Left renal cortex interstitium (tissue), 4 donors: ENCODE measurements at regions not wholly inside any gene's neighbourhood (a gene's known extent, or its start where the extent isn't known, plus 50 kb on each side); places are given as distances from the start of the nearest gene placed in this dataset.
"Not testable (repeated sequence)": the region's sequence is repeated elsewhere in the genome, so short reads cannot be mapped to it uniquely, and the experiment has no call there.

Experiments
- DNase-seq, 4 donors: peaks; one replicate each; pipeline ENCODE4 v3.0.0-alpha.2; 2013; ENCODE audit warnings: low read depth in 4 of 4, low spot score in 2 of 4, missing footprints in 1 of 4

DNA sequence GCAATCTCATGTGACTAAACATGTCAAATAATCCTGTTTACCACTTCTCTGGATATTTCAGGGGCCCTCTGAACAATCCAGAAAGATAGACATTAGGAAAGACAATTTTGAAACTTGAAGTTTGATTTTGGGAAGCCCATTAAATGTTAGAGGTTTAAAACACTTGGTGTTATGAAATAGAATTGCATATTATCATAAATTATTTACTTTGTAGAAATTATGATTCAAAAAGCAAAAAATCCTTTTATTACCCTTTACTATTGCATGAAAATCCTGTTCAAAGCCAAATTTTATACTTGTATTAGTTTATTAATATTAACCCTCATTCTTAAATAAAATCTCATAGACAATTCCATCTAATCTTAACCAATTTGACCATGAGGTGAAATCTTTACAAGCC lies 1091.5 kb upstream of the ALCAM start:
- no peak for DNase-seq

DNA sequence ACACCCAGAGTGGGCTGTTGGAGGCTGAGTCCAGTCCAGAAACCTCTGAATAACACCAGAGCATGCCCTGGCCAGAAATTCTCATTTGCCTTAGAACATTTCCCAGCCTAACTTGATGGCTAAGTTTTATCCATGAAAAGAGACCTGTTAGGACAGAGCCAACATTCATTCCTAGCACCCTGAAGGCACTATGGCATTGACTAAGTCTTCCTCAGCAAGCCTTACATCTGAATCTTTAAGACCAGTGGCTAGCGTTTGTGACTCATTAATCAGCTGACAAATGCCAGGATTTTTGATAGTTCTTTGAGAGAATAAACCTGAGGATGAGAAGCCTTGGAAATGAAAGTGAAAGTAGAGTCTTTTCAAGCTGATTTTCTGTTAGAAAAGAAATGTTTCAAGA lies 1087.1 kb upstream of the ALCAM start:
- no peak for DNase-seq

DNA sequence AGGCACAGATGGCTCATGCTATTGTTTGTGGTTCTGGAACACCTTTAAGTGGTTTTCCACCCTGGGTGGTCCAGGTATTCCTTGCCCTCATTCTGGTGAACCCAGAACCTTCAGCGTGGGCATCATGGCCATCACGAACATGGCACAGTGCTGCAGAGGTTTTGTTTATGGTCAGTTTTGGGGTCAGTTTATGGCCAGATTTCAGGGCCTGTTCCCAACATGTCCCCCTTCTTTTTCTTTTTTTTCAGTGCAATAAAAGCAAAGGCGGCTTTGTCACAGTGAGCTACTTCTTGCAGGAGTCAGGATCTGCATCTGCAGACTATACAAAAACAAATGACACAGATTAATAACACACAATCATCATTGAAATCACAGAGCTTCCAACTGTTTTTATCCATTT lies 1085.0 kb upstream of the ALCAM start:
- no peak for DNase-seq

DNA sequence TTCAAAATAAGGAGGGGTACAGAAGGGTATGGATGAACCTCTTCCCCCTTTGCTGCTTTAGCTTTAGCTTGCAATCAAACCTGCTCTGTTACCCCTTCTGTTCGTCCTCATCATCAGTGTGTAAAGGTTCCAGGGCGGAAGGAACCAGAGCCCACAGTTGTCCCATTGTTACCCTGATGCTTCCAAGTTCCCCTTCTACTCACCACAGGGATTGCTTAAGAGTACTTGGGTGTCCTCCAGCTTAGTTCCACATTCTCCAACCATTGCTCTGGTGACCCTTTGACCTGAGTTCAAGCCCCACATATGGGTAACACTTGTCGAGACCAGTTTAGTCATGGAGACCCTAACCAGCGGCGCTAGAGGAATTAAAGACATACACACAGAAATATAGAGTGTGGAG lies 1080.1 kb upstream of the ALCAM start:
- no peak for DNase-seq

DNA sequence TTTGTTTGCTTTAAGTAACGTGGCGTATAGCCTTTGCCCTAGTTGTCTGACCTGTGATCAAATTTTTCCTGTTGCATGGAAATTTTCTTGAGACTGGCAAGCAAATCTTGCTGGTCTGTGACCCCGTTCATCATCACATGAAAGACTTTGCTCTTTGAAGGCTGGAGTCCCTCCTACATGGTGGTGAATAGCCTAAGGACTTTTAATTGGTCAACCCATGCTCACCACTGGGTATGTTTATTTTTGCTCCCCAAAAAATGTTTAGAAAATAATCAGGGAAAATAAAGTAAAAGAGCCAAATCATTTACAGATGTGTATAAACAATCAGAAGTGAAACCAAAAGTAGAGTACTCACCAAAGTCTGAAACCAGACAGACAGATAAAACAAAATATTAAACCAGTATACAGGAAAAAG lies 1075.3 kb upstream of the ALCAM start:
- no peak for DNase-seq

DNA sequence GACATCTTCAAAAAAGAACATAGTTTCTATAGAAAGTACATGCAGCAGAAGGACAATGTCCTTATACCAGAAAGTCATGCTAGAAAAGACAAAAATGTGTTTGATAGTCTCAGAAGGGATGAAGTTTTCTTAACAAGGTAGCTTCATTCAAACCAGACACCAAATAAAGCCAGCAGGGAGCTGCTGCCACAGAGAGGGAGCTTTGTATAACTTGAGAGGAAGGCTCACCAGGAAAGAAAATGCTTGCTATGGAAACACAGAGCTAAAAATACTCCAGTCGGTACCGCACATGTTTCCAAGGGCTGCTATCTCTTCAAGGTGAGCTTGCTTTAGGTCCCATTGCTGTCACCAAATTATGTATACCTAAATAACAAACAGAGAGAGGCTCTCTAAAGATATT lies 1074.8 kb upstream of the ALCAM start:
- no peak for DNase-seq

DNA sequence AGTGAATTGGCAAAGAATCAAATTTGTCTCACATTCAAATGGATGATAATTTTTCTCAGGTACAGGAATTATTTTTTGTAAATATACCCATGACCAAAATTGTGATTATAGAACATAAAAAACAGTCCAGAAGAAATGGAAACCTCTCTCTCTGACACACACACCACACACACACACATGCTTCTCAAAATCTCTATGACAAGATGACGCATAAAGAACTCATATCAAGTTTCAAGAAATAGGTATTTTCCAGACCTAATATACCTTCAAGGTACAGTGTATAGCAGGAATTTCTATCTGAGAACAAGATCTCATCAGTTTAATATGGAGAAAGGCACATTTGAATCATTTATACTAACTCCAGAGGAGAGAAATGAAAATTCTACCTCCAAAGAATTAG lies 1069.1 kb upstream of the ALCAM start:
- no peak for DNase-seq

DNA sequence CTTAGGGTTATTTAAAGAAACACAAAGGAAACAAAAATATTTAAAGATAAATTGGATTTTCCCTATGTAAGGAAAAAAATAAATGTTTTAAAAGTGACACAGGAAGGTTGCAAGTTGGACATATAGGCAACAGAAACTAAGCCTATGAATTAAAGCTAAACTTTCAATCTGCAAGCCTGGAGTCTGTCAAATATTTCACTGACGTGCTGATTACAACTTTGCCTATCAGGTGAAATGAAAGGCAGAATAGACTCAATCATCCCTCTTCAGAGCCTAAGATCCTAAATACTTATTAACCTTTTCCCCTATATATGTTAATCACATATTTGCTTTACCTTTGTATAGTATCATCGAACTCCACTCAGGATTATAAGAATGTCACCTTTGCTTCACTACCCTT lies 1068.0 kb upstream of the ALCAM start:
- DNase-seq, result no peak

DNA sequence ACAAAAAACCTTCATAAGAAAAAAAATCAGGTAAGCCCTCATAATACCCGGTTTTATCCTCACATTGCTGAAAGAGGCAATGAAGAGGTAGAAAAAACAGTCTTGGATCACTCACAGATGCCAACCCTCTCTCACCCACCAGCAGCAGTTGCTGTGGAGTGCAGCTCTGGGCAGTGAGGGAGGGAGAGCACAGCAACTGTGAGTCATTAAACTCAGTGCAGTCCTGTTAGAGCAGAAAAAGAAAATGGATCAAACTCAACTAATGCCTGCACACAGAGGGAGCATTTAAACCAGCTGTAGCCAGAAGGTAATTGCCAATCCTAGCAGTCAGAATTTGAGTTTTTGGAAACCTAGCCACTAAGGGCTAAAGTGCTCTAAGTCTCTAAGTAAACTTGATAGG lies 1050.6 kb upstream of the ALCAM start:
- no peak for DNase-seq

DNA sequence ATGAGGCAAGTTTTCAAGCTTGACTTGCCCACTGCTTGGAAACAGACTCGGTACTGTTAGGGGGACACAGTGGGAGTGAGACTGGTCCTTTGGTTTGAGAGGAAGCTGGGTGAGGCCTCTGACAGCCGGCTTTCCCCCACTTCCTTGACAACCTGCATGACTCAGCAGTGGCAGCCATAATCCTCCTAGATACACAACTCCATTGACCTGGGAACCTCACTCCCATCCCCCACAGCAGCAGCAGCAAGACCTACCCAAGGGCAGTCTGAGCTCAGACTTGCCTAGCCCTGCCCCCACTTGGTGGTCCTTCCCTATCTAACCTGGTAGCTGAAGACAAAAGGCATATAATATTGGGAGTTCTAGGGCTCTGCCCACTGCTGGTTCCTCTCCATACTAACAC lies 1043.5 kb upstream of the ALCAM start:
- DNase-seq, result no peak

DNA sequence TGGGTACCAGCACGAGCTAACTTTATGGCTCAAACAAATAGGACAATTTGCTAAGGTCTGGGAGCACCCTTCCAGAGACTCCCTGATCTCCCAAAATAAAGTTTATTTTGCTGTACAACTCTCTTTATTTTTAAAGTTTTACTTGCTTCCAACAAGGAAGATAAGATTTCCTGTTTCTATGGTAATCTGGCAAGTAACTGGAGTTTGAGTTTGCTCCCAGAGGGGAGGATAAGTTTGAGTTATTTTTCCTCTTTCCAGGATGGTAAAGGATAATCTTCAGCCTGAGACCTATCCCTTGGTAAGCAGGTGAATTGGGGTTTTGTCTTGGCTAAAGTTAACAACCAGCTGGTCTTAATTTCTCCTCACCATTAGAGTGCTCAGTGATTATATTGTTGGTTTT lies 1019.4 kb upstream of the ALCAM start:
- DNase-seq, result no peak

DNA sequence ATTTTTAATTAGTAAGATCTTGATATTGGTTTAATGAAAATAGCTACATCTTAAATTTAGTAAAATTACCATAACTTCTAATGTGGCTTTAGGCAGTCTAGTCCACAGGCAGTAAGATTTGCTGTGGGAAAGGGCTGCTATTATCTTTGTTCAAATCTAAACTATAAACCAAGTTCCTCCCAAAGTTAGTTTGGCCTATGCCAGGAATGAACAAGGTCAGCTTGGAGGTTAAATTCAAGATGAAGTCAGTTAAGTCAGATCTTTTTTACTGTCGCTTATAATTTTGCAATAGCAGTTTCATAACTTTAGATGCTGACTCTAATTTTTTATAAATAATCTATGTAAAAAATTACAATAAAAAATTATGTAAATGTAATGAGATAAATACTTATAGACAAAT lies 1016.9 kb upstream of the ALCAM start:
- DNase-seq, result no peak

DNA sequence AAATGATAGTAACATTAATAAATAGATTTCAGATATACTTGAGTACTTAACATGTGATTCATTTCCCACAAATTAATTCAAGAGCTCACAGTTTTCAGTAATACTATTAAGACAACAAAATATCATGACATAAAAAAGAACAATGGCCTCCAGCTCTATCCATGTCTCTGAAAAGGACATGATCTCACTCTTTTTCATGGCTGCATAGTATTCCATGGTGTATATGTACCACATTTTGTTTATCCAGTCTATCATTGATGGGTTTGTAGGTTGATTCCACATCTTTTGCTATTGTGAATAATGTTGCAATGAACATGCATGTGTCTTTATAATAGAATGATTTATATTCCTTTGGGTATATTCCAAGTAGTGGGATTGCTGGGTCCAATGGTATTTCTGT lies 1012.8 kb upstream of the ALCAM start:
- DNase-seq, result no peak

DNA sequence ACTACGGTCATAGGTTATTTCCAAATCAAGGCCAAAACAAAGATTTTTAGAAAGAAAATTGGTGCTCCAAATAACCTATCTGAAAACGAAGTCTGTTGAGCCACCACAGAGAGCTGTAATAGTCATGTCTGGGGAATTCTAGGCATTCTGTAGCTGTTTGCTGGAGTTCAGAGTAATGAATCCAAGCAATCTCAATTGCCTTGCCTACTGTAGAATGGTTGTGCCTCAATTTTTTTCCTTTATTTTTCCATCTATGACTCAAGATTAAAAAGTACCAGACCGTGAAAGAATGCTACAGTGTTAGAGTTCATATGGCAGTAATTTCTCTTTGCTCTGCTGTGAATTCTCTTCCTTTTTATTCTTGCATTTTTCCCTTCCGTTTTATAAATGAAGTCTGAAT lies 1007.2 kb upstream of the ALCAM start:
- no peak for DNase-seq

DNA sequence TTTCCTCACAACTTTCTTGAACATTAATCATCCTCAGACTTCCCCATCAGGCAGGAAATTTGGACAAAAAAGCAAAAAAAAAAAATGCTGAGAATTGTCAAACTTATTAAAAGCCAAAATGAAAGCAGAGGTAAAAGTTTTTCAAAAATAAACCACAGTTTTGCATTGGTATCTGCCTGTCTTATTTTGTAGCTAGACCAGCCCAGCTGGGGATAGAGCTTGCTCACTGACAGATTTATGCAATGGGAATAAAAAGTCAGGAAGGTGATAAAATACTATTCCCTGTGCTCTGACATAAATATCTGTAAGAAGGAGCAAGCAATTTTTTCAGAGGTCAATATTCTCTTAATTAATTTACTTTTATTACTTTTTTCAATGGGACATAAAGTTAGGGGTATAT lies 1006.7 kb upstream of the ALCAM start:
- DNase-seq, result no peak

DNA sequence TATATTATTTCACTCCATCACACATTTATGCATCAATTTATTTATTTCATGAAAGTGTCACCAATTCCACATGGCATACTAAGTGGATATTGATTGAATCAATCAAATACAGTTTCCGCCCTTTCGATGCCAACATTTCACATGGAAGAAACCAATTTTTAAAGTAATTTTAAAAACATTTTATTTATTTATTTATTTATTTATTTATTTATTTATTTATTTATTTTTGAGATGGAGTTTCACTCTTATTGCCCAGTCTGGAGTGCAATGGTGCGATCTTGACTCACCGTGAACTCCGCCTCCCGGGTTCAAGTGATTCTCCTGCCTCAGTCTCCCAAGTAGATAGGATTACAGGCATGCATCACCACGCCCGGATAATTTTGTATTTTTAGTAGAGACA lies 1005.0 kb upstream of the ALCAM start:
- not testable (repeated sequence) for DNase-seq

DNA sequence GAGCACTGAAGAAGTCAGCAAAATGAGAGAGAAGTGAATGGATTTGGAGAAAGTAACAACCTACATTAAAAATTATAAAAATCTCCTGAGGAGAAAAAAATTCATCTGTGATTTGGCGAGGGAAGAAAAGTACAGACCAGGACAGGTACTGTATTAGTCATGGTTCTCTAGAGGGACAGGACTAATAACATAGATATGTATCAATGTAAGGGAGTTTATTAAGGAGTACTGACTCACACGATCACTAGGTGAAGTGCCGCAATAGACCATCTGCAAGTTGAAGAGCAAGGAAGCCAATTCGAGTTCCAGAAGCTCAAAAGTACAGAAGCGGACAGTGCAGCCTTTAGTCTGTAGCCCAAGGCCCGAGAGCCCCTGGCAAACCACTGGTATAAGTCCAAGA lies 1004.4 kb upstream of the ALCAM start:
- DNase-seq, result no peak

DNA sequence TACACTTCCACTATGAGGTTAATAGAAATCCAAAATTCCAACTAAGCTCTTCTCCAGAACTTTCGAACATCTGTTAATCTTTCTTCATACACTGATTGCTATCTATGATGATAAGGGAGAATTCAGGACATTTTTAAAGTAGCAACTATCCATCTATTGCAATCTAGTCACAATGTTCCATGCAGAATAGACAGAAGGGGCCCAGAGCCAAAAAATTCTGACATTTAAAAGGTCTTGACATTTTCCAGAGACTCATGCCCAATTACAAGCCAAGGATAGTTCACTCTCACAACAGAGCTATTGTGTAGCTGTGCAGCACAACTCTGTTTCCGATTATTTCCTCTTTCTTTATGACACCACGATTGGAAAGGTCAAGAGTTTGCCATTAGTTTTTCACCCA lies 999.7 kb upstream of the ALCAM start:
- no peak for DNase-seq

DNA sequence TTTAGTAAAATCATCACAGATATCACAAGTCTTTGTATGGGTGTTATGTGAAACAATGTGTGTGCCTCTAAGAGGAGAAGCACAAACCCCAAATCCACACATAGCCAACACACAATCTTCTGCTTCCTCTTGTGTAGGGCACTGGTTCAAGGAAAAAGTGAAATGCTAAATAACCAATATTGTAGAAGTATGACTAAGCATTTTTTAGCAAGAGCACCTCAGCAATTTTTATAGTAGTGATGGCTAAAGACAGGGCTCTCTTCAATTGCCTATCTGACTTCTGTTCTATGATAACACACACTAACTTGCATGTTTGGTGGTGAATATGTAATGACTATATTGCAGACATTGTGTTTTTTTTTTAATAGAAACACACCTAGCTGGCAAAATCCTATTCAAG lies 997.9 kb upstream of the ALCAM start:
- DNase-seq, result no peak

DNA sequence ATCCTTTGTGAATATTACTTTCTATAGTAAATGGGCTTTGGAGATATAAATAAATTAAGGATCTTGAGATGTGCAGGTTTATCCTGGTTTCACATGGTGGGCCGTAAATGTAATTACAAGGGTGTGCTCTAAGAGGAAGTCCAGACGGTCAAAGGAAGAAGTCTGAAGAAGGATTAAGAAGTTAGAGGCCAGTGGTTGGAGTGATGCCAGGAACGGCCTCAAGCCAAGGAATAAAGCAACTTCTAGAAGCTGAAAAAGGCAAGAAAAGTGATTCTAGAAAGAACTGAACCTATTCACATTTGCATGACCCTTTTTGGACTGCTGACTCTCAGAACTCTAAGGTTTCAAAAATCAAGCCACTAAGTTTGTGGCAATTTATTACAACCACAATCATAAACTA lies 981.3 kb upstream of the ALCAM start:
- DNase-seq, result no peak

DNA sequence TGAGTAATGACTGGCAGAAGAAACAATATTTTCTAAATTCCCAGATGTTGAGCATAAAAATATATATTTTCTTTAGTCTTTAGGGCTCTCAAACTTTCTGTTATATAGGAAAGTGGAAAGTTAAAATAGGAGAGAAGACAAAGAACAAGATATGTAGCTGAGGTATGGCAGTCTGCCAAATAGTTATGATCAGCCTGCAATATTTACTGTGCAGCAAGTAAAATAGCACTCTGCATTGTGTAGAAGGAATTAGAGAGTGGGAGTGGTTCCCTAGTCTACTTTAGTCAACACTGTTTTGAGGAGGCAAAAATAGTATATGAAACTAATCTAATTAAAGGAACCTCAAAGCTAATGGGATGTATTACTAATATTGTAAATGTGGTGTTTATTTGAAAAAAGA lies 978.1 kb upstream of the ALCAM start:
- DNase-seq, result no peak

DNA sequence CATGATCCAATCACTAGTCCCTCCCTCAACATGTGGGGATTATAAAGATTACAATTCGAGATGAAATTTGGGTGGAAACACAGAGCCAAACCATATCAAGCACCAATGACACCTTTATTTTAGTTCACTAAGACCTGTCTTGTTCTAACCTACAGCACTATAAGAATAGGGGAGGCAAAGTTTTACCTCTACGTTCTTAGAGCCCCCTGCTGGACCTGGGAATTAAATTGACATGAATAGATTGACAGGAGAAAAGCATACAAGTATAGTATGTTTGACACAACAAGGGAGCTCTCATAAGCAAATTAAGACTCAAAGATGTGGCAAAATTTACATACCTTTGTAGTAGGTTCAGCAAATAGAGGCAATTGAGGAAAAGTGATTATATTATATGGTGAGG lies 974.4 kb upstream of the ALCAM start:
- DNase-seq, result no peak

DNA sequence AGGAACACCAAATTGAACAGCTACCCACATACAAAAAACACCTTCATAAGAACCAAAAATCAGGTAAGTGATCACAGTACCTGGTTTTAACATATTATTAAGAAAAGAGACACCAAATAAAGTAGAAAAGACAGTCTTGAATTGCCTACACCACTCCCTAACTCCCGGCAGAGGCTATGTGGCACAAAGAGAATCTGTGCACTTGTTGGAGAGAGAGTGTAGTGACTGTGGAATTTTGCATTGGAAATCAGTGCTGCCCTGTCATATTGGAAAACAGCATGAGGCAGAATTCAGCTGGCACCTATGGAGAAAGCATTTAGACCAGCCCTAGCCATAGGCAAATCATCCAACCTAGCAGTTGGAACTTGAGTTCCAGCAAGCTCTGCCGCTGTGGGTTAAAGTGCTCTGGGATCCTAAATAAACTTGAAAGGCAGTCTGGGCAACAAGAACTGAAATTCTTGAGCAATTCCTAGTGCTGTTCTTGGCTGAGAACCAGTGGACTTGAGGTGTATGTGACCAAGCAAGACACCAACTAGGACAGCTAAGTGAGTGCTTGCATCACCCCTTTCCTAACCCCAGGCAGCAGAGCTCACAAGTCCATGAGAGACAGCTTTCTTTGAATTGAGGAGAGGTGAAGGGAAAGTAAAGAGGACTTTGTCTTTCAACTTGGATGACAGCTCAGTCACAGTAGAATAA lies 969.6 kb upstream of the ALCAM start:
- no peak for DNase-seq
